GM19438 (cell line): ENCODE measurements at regions not wholly inside any gene's neighbourhood (a gene's known extent, or its start where the extent isn't known, plus 50 kb on each side); places are given as distances from the start of the nearest gene placed in this dataset.
"Not testable (repeated sequence)": the region's sequence is repeated elsewhere in the genome, so short reads cannot be mapped to it uniquely, and the experiment has no call there.

ENCODE experiments used
- ATAC-seq: cut with Tn5 transposase; IDR thresholded peaks from one replicate; pipeline ENCODE4 v1.9.1; 2021; ENCODE audit warnings: low read depth; ENCODE audit not compliant: unreplicated experiment

- ATAC-seq, result not testable (repeated sequence)
These were observed 221.5 kb upstream of the MYLIP start for GRCh38 chr6:15907220-15907913.

- no peak for ATAC-seq
These were observed 222.4 kb upstream of the MYLIP start for GRCh38 chr6:15906420-15907016.

GRCh38 chr6:15905488-15906419 is 223.1 kb upstream of the MYLIP start:
- no peak for ATAC-seq

GRCh38 chr6:15904651-15905376 is 224.1 kb upstream of the MYLIP start:
- ATAC-seq, result no peak

GRCh38 chr6:15901141-15902115 is 227.5 kb upstream of the MYLIP start:
- ATAC-seq, result peak; percentile 88

- no peak for ATAC-seq
These were observed 230.2 kb upstream of the MYLIP start for GRCh38 chr6:15898693-15899092.

- no peak for ATAC-seq
These were observed 231.6 kb upstream of the MYLIP start for GRCh38 chr6:15897063-15897876.

GRCh38 chr6:15894973-15895725 is 232.3 kb upstream of the DTNBP1 start:
- no peak for ATAC-seq

GRCh38 chr6:15893556-15894253 is 230.9 kb upstream of the DTNBP1 start:
- no peak for ATAC-seq

- ATAC-seq, result no peak
These were observed 229.5 kb upstream of the DTNBP1 start for GRCh38 chr6:15892369-15892768.

GRCh38 chr6:15888798-15889772 is 226.3 kb upstream of the DTNBP1 start:
- no peak for ATAC-seq

- ATAC-seq, result no peak
These were observed 224.9 kb upstream of the DTNBP1 start for GRCh38 chr6:15887491-15888461.

- no peak for ATAC-seq
These were observed 222.8 kb upstream of the DTNBP1 start for GRCh38 chr6:15885624-15886023.

- not testable (repeated sequence) for ATAC-seq
These were observed 220.8 kb upstream of the DTNBP1 start for GRCh38 chr6:15883593-15883992.

GRCh38 chr6:15882915-15883314 is 220.1 kb upstream of the DTNBP1 start:
- ATAC-seq, result no peak
